Stimulated activated CD4-positive, alpha-beta T cell treated with anti-CD3 and anti-CD28 coated beads, Interleukin-15, amount 100 ng/mL, for 48 hours (primary cell): ENCODE measurements at regions not wholly inside any gene's neighbourhood (a gene's known extent, or its start where the extent isn't known, plus 50 kb on each side); places are given as distances from the start of the nearest gene placed in this dataset.

Experiments
- DNase-seq, 2 donors: peaks; one replicate each; pipeline ENCODE4 v3.0.0-alpha.2; 2020; ENCODE audit warnings: low read depth in 2 of 2

DNA sequence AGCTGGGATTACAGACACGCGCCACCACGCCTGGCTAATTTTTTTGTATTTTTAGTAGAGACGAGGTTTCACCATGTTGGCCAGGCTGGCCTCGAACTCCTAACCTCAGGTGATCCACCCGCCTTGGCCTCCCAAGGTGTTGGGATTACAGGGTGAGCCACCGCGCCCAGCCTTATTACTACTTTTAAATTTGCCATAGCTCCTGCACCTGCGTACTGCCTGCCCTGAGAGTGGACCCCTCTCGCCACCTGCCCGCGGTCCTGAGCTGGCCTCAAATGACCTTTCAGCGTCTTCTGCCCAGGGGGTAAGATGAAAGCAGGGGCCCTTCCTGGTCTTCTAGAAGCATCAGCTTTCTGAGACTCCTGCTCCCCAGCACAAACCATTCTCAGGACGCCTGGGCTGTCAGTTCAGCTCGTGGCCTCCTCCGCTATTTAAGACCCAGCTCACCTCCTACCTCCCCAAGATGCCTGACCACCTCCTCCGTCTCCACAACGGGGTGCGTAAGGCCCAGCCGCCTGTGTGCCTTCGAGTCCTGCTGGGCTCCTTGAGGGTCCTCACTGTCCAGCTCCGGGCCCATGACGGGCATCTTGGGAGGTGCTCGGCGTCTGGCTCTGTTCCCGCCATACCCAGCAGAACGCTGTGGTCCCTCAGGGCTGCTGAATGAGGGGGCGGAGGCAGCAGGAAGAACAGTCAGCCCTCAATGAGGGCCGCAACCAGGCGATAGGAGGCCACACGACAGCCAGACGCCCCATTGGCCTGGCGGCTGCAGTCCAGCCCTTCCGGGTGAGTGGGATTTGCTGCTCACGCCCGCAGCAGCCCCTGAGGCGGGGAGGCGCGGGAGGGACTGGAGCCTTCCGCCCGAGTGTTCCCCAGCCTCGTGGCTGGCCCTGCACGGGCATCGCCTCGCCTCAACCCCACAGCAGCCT is 266.6 kb downstream of the TFCP2L1 start:
- no peak for DNase-seq

DNA sequence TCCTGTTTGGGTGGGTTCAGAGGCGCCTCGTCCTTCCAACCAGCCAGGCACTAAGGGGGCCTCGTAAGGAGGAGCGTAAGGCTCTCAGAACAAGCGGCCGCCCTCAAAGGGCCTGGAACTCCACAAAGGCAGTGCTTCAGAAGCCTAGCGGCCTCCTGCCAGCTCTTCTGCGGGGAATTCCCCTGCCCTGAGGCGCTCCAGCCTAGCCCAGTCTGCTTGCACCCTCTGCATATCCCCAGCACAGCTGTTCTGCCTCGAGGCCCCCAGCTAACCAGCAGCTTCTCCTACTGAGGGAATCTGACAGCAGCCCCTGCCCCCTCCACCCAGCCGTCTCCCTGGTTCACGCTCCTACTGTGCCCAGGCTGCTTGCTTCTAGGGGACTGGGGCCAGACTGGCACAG is 265.9 kb downstream of the TFCP2L1 start:
- DNase-seq = no peak

DNA sequence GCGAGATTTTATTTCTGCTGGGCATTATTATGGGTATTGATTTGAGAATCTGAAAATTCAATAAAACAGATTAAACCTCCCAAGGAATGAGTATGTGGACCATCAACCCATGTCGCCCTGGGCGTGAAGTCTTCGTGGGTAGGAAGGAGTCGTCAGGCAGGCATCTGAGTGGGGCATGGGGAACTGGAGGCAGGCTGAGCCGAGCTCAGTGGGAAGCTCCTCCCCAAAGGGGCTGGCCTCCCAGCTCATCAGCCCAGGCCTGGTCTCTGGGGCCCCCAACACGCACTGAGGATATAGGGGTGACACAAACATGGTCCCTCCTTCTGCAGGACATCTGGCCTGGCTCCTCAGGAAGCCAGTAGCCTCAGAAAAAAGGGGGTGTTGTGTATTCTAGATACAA is 265.2 kb downstream of the TFCP2L1 start:
- DNase-seq = no peak

DNA sequence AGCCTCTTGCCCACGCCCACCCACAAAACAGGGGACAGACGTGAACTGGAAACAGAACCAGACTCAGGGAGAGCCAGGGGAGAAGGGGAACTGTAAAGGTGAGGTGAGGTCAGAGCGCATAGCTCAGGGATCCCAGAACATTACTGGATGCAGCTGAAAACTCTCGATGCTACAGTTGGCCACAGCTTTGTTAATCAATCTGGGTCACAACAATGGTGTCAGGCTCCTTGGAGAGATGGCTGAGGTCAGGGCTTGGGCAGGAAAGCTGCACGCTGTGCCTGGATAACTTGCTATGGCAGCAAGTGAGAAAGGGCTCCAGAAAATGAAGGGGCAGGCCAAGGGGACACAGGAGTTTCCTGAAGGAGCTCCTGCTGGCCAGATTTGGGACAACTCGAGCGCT is 263.3 kb downstream of the TFCP2L1 start:
- no peak for DNase-seq

DNA sequence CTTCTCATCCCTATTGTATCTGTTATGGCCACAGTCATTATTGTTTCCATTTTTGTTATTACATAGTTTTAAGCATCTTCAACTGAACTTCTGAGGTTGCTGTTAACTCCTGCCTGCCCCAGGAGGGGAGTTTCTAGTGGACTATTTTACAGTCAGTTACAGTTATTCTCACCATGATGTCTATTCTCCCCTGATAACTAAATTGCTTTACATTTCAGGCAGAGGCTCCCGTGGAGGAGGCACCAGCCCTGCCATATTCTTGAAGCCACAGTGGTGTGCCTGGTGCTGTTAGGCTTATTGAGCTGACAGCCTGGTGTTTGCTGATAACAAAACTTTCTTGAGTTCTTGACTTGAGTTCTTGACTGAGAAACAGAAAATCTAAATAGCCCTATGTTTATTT is 256.4 kb downstream of the TFCP2L1 start:
- no peak for DNase-seq

DNA sequence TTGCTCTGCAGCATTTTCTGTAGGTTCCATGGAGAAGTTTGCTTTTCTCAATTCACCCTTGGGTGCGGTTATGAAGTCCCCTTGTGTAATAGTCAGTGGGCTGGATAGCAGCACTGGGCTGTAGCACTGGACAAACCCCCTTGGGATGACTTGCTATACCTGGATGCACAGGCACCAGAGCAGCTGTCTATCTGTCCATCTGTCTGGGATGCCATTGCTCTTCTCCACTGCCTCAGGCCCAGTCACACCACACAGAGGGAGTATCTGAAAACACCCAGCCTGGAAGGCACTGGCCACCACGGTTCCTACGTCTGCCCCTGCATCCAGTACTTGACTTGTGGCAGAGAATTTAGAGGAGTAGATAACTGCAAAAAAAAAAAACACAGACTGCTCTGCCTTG is 254.5 kb downstream of the TFCP2L1 start:
- DNase-seq = no peak

DNA sequence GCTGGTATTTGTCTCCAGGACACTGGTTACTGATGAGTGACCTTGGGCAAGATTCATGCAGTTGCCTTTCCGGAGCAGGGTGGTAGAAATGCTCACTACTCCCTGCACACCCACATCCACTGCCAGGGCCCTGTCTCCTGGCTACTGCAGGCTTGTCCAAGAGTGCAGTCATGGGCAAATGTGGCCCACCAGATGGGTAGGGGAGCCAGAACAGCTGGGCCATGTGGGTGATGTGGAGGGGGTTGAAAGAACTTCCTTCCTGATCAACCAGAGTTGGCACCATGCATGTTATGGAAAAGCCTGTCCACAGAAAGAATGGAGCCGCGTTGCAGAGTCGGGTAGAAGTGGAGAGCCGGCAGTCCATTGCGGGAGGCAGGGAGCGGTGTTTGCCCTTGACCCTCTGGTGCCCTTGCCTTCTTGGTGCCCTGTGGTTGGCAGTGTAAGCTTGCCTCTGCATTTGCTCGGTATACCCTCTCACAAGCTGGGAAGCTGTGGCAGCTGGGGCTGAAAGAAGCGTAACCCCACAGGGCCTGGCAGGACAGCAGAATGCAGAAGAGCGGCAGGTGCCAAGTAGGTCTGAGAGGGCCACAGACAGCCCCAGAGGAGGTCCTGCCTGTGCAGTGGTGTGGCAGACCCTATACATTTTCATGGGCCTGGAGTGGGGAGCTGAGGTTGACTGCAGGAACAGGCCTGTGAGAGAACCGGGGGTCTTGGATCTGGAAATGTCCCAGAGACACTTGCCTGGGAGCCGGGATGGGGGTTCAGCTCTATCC is 253.2 kb downstream of the TFCP2L1 start:
- DNase-seq = no peak

DNA sequence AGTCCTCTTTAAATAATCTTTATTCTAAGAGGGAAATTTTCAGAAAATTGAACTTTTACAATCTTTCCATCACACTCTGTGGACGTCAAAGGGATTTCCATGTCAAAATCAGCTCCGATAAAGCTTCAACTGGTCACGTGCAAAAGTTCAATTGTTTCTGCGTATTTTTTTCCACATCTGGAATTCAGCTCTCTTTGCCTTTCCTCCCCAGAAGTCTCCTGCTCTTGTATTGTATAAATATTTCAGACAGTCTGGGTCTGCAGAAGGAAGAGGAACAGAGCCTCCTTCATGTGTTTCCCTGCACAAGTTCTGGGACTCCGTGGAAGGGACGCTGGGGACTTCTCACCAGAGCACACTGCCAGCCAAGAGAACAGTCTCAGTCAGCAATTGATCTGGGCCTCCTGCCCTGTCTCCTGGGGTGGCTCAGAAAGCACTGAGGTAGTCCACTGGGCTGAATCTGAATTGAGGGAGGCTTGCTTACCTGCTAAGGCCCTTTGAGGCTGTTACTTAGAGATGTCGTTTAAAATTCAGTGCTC is 251.5 kb downstream of the TFCP2L1 start:
- DNase-seq = no peak

DNA sequence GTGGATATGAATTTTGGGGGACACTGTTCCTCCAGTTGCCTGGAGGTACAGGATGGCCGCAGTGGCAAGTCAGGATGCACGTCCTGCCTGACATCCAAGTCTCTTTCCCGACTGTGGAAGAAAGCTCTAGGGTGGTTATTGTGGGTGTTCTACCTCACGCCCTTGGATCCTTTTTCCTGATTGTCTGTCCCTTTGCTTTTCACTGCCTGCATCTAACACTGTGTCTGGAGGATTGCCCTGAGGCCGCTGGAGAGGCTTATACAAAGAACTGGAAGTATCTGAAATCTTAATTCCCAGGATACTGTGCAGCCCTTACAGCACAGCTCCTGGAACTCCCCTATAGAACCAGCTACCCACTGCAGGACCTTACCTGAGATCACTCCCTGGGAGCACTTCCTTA is 250.5 kb downstream of the TFCP2L1 start:
- DNase-seq = no peak

DNA sequence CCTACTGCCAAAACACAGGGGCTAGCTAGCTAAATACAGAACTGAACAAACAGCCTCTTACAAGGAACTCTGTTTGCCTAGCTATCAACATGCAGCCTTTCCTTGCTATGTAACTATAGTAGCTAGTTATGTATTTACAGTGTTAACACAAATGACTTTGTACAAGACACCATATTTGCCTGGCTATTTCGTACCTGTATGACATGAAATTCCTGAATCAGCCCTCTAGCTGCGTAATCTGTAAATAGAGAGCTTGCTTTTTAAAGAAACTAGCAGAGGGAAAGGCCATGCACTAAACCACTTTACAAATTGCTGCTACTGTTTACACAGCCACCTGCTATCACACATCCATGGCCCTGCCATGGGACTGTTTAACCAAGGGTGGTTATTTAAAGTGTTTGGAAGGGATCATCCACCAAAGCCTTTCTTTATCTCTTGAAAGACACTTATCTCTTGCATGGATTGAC is 248.7 kb downstream of the TFCP2L1 start:
- DNase-seq = no peak

DNA sequence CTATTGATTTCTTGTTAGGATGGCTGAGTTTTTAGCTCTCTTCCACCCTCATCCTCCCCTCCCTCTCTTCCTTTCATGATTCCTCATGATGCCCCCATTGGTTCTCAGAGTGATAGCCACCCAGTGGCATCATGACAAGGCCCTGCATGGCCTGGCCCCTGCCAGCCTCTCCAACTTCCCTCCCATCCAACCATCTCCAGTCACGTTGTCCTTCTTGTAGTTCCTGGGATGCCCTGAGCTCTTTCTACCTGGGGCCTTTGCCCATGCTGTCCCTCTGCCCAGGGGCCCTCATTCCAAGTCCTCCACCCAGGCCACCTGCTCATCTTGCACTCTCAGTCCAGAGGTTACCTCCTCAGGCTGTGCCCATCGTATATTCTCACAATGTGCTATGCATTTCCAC is 247.5 kb downstream of the TFCP2L1 start:
- DNase-seq = no peak

DNA sequence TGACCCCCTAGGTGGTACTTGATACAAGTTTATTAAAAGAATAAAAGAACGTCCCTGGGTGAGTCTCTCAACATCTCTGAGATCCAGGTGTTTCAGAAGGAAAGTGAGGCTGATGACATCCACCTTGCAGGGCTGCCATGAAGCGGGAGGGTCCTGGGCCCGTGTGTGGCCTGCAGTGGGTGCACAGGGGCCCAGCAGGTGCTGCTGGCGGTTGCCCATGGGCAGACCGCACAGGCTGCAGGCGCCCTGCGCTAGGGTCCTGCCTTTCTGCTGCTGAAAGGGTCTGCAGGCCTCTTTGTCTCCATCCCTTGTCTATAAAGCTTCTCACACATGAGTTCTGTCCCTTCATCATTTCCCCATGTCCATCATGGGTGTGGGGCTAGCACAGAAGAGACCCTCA is 247.0 kb downstream of the TFCP2L1 start:
- no peak for DNase-seq

DNA sequence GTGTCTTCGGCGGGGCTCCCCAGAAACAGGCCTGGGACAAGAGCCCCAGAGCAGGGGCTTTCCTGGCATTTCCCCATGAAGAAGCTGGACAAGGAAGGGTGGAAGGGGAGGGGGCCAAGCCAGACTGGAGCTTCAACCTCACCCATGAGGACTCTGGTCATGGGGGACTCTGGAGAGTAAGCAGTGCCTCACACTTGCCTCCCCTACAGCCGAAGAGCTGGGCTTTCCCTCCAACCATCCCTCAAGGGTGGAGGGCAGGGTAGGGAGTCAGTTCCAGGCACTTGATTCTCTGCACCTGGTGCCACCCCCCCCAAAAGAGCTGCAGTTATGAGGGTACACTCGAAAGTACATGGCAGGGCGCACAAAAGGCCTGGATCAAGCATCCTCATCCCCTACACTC is 246.6 kb downstream of the TFCP2L1 start:
- DNase-seq = no peak

DNA sequence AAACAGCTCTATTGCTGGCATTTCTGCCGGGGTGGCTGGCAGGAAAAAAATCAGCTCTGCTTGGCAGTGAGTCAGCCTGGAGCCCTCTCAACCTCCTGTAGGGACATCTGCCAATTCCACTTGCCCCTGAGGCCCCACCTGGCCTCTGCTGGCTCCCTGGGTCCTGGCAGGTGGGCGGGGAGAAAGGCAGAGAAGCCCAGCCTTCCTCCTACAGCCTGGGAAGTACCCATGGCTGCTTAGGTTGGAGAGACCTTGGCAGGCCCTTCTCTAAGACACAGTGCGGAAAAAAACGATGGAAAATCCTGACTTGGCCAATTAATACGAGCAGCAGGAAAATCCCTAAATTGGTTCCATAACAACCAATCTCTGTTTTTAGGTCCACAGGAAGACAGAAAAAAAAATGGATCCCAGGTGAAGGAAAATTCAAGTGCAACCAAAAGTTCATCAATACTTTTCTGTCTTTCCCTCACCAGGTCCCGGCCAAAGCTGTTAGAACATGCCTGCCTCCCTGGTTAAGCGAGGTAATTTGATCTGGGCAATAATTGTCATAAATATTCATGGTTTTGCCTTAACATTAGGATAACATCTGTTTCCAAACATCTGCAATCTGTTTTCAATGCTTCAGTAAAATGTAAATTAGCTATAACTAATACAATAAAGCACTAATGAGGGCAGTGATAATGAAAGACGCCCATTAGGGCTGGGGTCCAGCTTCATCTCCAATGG is 245.9 kb downstream of the TFCP2L1 start:
- DNase-seq = no peak

DNA sequence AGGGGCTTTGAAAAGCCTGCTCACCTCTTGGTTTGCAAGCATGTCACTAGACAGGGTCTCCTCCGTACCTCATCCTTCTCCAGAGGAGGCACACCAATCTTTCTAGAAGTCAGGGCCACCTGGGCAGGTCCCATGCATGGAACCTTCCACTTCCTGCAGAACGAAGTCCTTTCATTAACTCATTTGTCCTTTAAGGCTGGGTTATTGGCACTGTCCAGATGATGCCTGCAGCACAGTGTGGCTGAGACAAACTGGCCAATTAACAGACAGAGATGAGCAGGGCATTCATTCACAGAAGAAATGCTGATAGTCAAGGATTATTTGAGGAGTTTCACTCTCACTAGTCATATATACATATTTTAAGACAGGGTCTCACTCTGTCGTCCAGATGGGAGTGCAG is 245.3 kb downstream of the TFCP2L1 start:
- no peak for DNase-seq

DNA sequence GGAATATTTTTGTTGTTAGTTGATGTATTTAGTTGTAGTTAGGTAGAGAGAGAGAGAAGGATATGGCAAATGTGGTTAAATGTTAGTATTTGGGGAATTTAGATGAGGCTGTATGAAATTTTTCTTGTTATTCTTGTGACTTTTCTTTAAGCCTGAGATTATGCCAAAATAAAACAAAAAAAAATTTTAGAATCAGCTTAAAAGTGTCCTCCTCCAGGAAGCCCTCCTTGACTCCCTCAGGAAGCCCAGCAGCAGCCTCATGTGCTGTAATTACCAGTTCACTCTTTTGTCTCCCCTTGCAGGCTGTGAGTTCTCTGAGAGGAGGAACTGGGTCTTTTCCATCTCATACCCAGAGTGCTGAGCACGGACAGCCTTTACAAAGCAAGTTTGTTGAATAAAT is 243.5 kb downstream of the TFCP2L1 start:
- no peak for DNase-seq

DNA sequence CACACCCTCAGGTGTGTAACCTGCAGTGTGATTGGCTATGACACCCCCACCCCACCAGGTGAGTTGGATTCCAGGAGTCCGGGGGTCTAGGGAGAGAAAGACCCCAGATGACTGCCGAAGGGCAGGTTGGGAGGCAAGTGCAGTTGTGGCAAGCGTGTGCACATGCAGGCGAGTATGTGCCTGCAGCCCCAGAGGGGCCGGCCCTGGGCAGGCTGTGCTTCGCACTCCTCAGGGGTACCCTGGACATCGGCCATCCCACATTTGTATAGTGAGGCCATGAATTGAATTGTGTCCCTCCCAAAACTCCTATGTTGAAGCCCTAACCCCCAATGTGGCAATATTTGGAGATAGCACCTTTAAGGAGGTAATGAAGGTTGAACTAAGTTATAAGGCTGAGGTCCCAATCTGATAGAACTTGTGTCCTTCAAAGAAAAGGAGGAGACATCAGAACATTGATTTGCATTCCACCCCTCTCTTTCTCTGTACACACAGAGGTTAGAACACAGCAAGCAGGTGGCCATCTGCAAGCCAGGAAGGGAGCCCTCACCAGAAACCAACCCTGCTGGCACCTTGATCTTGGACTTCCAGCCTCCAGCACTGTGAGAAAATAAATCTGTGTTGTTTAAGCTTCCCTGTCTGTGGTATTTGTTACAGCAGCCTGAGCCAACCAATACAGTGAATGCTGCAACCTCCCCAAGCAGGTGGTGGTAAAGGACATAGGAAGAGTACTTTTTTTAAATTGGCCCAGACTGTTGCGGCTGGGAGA is 241.8 kb downstream of the TFCP2L1 start:
- no peak for DNase-seq

DNA sequence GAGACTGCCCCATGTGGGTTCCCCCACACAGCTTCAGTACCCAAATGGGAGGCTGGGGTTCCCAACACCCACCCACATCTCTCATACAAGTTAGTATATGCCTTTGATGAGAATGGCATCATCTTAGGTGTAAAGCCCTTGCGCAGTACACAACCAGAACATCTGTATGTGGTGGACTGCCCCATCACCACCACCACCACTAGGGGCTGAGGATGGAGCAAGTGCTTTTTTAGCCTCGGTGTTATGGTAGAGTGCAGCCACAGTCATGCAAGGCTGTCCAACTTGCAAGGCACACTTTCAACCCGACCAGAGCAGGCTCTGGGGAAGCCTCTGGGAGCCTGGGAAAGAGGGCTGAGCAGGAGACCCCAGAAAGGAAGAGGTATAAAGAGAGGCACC is 241.2 kb downstream of the TFCP2L1 start:
- DNase-seq = no peak

DNA sequence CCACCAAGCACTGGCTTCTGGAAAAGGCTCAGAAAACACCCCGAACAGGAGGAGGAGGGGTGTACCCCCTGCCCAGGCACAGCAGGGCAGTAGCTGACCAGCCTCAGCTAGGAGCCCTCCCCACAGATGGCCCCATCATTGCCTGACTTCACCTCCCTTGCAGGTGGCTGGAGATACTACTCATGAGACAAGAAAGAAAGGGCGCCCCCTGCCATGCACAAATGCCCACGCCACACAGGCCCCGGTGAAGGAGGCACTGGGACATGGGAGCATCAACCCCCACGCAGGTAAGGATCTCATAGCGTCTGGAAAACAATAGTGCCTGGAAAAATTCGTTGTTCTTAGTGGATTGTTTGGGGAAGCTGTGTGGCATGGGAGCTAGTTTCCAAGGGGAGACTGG is 240.6 kb downstream of the TFCP2L1 start:
- DNase-seq = no peak

DNA sequence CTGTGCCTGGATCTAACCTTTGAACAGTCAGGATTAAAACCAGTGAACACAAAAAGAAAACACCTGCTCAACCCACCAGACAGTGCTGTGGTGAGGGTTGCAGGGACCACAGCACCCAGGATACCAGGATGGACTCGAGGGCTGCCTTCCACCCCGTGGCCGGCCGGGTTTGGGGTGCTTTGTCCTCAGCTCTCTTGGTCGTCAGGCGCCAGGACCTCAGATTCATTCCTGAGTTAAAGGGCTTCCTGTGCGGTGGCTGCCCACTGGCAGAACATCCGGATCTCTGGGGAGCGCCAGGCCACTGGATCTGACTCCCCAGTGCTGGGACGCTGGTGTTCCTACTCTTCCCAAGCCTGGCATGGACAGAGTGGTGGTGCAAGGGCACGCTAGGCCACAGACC is 239.8 kb downstream of the TFCP2L1 start:
- DNase-seq = no peak

DNA sequence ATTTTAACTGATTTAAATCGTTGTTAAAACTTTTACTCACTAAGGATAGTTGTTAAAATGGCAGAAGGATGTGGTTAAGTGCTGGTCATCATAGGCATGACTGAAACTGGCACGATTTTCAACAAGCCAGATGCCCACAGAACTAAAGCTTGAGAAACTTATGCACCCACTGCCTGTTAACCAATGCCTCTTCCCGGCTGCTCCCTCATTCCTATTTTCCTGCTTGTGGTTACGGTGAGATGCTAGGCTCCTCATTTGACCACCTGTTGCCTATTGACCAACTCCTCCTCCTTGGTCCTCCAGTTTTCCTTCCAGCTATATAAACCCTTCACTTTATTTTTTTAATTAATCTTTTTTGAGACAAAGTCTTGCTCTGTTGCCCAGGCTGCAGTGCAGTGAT is 238.7 kb downstream of the TFCP2L1 start:
- no peak for DNase-seq
